ENCODE measurements at regions not wholly inside any gene's neighbourhood (a gene's known extent, or its start where the extent isn't known, plus 50 kb on each side); places are given as distances from the start of the nearest gene placed in this dataset.
"Not testable (repeated sequence)": the region's sequence is repeated elsewhere in the genome, so short reads cannot be mapped to it uniquely, and the experiment has no call there.

GRCh38 chr3:13233487-13234485 lies 160.6 kb upstream of the IQSEC1 start:
- Histone ChIP-seq H3K9me3 (no peaks in the 10 kb centered on the region), H3K27ac (no peak overlapping the region), H3K4me3 (no peak overlapping the region), H3K4me1 (peaks cover 7% of the 10 kb centered on the region), H3K27me3 (no peaks in the 10 kb centered on the region), H3K36me3 (ENCODE audit: low read depth, missing control alignments) (no peaks in the 10 kb centered on the region)
- 67 to 72% methylated on average over 18 of the region's 18 CpGs for WGBS, 2 donors
- TF ChIP-seq, protein P1, sequence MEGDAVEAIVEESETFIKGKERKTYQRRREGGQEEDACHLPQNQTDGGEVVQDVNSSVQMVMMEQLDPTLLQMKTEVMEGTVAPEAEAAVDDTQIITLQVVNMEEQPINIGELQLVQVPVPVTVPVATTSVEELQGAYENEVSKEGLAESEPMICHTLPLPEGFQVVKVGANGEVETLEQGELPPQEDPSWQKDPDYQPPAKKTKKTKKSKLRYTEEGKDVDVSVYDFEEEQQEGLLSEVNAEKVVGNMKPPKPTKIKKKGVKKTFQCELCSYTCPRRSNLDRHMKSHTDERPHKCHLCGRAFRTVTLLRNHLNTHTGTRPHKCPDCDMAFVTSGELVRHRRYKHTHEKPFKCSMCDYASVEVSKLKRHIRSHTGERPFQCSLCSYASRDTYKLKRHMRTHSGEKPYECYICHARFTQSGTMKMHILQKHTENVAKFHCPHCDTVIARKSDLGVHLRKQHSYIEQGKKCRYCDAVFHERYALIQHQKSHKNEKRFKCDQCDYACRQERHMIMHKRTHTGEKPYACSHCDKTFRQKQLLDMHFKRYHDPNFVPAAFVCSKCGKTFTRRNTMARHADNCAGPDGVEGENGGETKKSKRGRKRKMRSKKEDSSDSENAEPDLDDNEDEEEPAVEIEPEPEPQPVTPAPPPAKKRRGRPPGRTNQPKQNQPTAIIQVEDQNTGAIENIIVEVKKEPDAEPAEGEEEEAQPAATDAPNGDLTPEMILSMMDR (IDR thresholded peaks at IDR 0.05): no peak
- no peak for TF ChIP-seq POLR2A (IDR thresholded peaks at IDR 0.05)
- intact Hi-C loops (cut with DNase I; ENCODE audit: low total_unique reads): no loop called here
- no peak for DNase-seq

GRCh38 chr3:13231781-13232666 lies 158.8 kb upstream of the IQSEC1 start:
- H3K4me1 ChIP-seq: peaks cover 7% of the 10 kb centered on the region
- H3K9me3 ChIP-seq: no peaks in the 10 kb centered on the region
- WGBS, 2 donors: 68 to 76% methylated on average over 19 to 22 of the region's 22 CpGs
- DNase-seq: no peak
- H3K27ac ChIP-seq: no peak overlapping the region
- H3K36me3 ChIP-seq (ENCODE audit: low read depth, missing control alignments): no peaks in the 10 kb centered on the region
- no peak for TF ChIP-seq POLR2A (IDR thresholded peaks at IDR 0.05)
- TF ChIP-seq, protein P1 (IDR thresholded peaks at IDR 0.05): no peak
- no peaks in the 10 kb centered on the region for H3K27me3 ChIP-seq
- no peak overlapping the region for H3K4me3 ChIP-seq
- intact Hi-C loops (cut with DNase I; ENCODE audit: low total_unique reads): no loop called here

DNA sequence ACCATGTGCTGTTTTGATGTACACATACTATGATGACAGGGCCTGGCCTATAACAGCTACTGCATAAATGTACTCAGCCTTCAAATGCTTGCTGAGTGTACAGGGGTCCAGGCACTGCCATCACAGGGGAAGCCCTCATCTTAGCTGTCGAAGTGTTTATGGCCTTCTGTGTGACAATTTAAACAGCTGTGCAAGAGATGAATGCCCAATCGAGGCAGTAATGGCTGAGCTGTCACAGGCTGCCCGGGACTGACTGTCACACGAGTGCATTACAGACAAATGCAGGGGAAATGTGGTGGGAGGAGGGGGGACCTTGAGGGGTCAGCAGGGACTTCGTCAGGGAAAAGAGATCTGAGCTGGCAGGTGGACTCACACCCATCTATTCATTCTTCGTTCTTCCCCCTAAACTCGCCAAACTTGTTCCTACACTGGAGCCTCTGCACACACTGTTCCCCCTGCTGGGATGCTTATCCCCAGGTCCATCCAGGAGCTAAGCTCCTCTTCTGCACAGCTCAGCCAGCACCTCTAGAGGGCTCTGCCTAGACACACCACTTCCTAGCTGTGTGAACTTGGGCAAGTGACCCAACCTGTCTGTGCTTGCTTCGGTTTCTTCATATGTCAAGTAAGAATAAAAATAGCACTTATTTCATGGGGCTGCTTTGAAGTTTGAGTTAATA lies 156.2 kb upstream of the IQSEC1 start:
- no peak for DNase-seq
- Histone ChIP-seq H3K27ac (no peak overlapping the region), H3K4me3 (no peak overlapping the region), H3K4me1 (peaks cover 2% of the 10 kb centered on the region), H3K27me3 (no peaks in the 10 kb centered on the region), H3K36me3 (ENCODE audit: low read depth, missing control alignments) (no peaks in the 10 kb centered on the region), H3K9me3 (no peaks in the 10 kb centered on the region)
- 74 to 88% methylated on average over 8 of the region's 8 CpGs for WGBS, 2 donors
- intact Hi-C loops (cut with DNase I; ENCODE audit: low total_unique reads): no loop called here
- no peak for TF ChIP-seq POLR2A (IDR thresholded peaks at IDR 0.05)
- TF ChIP-seq, protein P1 (IDR thresholded peaks at IDR 0.05): no peak

- Histone ChIP-seq H3K27ac (no peak overlapping the region), H3K27me3 (no peaks in the 10 kb centered on the region), H3K4me1 (peaks cover 9% of the 10 kb centered on the region), H3K4me3 (no peak overlapping the region), H3K36me3 (ENCODE audit: low read depth, missing control alignments) (no peaks in the 10 kb centered on the region), H3K9me3 (no peaks in the 10 kb centered on the region)
- WGBS, 2 donors: 85 to 91% methylated on average over 3 of the region's 3 CpGs
- intact Hi-C loops (cut with DNase I; ENCODE audit: low total_unique reads): no loop called here
- DNase-seq: no peak
- no peak for TF ChIP-seq POLR2A (IDR thresholded peaks at IDR 0.05)
- TF ChIP-seq, protein P1 (IDR thresholded peaks at IDR 0.05): no peak
These were observed 155.4 kb upstream of the IQSEC1 start for GRCh38 chr3:13228584-13228983.

DNA sequence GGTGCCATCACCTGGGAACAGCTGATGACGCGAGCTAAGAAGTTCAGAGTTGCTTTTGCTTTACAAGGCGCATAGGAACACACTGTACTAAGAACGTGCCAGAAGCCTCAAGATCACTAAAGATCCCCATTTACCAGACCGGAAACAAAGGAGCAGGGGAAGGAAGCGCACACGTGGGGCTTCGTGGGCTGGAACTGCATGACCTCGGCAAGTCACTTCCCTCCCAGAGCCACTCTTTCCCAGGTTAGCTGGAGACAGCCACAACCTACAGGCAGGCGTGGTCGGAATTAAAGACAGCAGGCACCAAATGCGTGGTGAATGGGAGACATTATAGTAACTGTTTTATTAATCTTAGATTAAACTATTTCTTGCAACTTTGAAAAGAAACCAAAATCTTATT lies 154.9 kb upstream of the IQSEC1 start:
- H3K27ac ChIP-seq; intact Hi-C loops (cut with DNase I; ENCODE audit: low total_unique reads); H3K4me3 ChIP-seq; H3K9me3 ChIP-seq; H3K36me3 ChIP-seq (ENCODE audit: low read depth, missing control alignments); DNase-seq; H3K27me3 ChIP-seq: not testable (repeated sequence)
- peaks cover 13% of the 10 kb centered on the region for H3K4me1 ChIP-seq
- 73 to 75% methylated on average over 12 of the region's 12 CpGs for WGBS, 2 donors

Data from testis (tissue), 2 donors.